ENCODE measurements at regions not wholly inside any gene's neighbourhood (a gene's known extent, or its start where the extent isn't known, plus 50 kb on each side); places are given as distances from the start of the nearest gene placed in this dataset.

DNA sequence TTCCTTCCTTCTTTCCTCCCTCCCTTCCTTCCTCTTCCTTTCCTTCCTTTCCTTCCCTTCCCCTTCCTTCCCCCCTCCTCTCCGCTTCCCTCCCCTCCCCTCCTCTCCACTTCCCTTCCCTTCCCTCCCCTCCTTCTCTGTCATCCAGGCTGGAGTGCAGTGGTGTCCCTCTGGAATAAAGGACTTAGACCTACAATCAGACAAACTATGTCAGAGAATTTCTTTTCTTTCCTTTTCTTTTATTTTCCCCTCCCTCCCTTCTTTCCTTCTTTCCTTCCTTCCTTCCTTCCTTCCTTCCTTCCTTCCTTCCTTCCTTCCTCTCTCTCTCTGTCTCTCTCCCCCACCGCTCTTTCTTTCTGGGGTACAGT, 242.2 kb downstream of the GATA3 start:
- Histone ChIP-seq H3K9me2 (ENCODE audit: insufficient read depth) (no peaks in the 10 kb centered on the region), H3K9me3 (ENCODE audit: low read depth) (no peaks in the 10 kb centered on the region), H3K9ac (no peak overlapping the region), H3K4me2 (ENCODE audit: unreplicated experiment) (no peak overlapping the region), H3K27me3 (replicated peaks; ENCODE audit: insufficient read depth) (no peaks in the 10 kb centered on the region), H3K27ac (no peak overlapping the region), H3K4me1 (ENCODE audit: insufficient read depth) (no peaks in the 10 kb centered on the region), H3K36me3 (ENCODE audit: low read depth) (no peaks in the 10 kb centered on the region), H3K4me3 (no peak overlapping the region), H4K20me1 (ENCODE audit: insufficient read depth) (no peaks in the 10 kb centered on the region), H3F3A (ENCODE audit: insufficient read depth) (no peaks in the 10 kb centered on the region), H3K79me2 (ENCODE audit: insufficient read depth) (no peaks in the 10 kb centered on the region), H2AFZ (no peak overlapping the region)
- no peak for DNase-seq
- TF ChIP-seq EZH2phosphoT487 (IDR thresholded peaks at IDR 0.05; ENCODE audit: insufficient read depth, low read depth) (no peak), EZH2 (IDR thresholded peaks at IDR 0.05; ENCODE audit: insufficient read depth, poor library complexity, severe bottlenecking) (no peak)
- 31 to 40% methylated on average over 1 to 2 of the region's 2 CpGs for WGBS, 2 experiments (ENCODE audit: low coverage in 1 of 2, low lambda C conversion rate in 2 of 2, missing lambda C conversion rate in 2 of 2)
- in situ Hi-C loops (cut with MboI): no loop called here

DNA sequence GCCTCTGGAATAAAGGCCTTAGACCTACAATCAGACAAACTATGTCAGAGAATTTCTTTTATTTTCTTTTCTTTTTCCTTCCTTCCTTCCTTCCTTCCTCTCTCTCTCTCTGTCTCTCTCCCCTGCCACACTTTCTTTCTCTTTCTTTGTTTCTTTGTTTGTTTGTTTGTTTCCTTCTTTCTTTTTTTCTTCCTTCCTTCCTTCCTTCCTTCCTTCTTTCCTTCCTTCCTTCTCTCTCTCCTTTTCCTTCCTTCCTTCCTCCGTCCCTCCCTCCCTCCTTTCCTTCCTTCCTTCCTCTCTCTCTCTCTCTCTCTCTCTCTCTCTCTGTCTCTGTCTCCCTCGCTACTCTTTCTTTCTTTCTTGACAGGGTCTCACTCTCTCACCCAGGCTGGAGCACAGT, 242.6 kb downstream of the GATA3 start:
- H3K4me3 ChIP-seq: no peak overlapping the region
- H3K36me3 ChIP-seq (ENCODE audit: low read depth): no peaks in the 10 kb centered on the region
- 8 to 63% methylated on average over 2 of the region's 2 CpGs for WGBS, 2 experiments (ENCODE audit: low coverage in 1 of 2, low lambda C conversion rate in 2 of 2, missing lambda C conversion rate in 2 of 2)
- no peaks in the 10 kb centered on the region for H3K79me2 ChIP-seq (ENCODE audit: insufficient read depth)
- no peak overlapping the region for H2AFZ ChIP-seq
- no peaks in the 10 kb centered on the region for H3K4me1 ChIP-seq (ENCODE audit: insufficient read depth)
- H4K20me1 ChIP-seq (ENCODE audit: insufficient read depth): no peaks in the 10 kb centered on the region
- no peak overlapping the region for H3K27ac ChIP-seq
- DNase-seq: no peak
- H3K9me2 ChIP-seq (ENCODE audit: insufficient read depth): no peaks in the 10 kb centered on the region
- no peaks in the 10 kb centered on the region for H3K9me3 ChIP-seq (ENCODE audit: low read depth)
- no peak for TF ChIP-seq EZH2 (IDR thresholded peaks at IDR 0.05; ENCODE audit: insufficient read depth, poor library complexity, severe bottlenecking)
- no peak for TF ChIP-seq EZH2phosphoT487 (IDR thresholded peaks at IDR 0.05; ENCODE audit: insufficient read depth, low read depth)
- H3F3A ChIP-seq (ENCODE audit: insufficient read depth): no peaks in the 10 kb centered on the region
- H3K27me3 ChIP-seq (replicated peaks; ENCODE audit: insufficient read depth): no peaks in the 10 kb centered on the region
- no peak overlapping the region for H3K4me2 ChIP-seq (ENCODE audit: unreplicated experiment)
- no peak overlapping the region for H3K9ac ChIP-seq
- in situ Hi-C loops (cut with MboI): no loop called here

DNA sequence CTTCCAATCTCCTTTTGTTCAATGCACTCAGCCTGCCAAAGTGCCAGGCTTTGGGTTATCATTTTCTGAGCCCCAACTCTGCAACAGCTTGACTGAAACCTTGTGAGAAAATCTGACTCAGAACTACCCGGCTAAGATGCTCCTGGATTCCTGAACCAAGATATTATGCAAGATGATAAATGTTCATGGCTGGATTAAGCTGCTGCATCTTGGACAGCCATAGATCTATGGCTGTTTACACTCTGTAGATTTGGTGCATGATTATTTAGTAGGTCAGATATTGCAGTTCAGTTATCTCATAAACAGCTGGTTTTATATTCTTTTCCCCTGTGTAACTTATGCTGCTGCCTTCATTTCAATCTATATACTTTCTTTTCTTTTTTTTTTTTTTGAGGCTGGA, 243.5 kb downstream of the GATA3 start:
- Histone ChIP-seq H2AFZ (no peak overlapping the region), H3K9me2 (ENCODE audit: insufficient read depth) (no peaks in the 10 kb centered on the region), H3K79me2 (ENCODE audit: insufficient read depth) (no peaks in the 10 kb centered on the region), H3K9me3 (ENCODE audit: low read depth) (no peaks in the 10 kb centered on the region), H3K4me2 (ENCODE audit: unreplicated experiment) (no peak overlapping the region), H3F3A (ENCODE audit: insufficient read depth) (no peaks in the 10 kb centered on the region), H3K4me3 (no peak overlapping the region), H3K36me3 (ENCODE audit: low read depth) (no peaks in the 10 kb centered on the region), H3K4me1 (ENCODE audit: insufficient read depth) (no peaks in the 10 kb centered on the region), H3K27me3 (replicated peaks; ENCODE audit: insufficient read depth) (no peaks in the 10 kb centered on the region), H3K9ac (no peak overlapping the region), H3K27ac (no peak overlapping the region), H4K20me1 (ENCODE audit: insufficient read depth) (no peaks in the 10 kb centered on the region)
- WGBS, 2 experiments (ENCODE audit: low coverage in 1 of 2, low lambda C conversion rate in 2 of 2, missing lambda C conversion rate in 2 of 2): 4 to 10% methylated on average over 1 of the region's 1 CpG
- no peak for DNase-seq
- in situ Hi-C loops (cut with MboI): no loop called here
- TF ChIP-seq EZH2phosphoT487 (IDR thresholded peaks at IDR 0.05; ENCODE audit: insufficient read depth, low read depth) (no peak), EZH2 (IDR thresholded peaks at IDR 0.05; ENCODE audit: insufficient read depth, poor library complexity, severe bottlenecking) (no peak)

DNA sequence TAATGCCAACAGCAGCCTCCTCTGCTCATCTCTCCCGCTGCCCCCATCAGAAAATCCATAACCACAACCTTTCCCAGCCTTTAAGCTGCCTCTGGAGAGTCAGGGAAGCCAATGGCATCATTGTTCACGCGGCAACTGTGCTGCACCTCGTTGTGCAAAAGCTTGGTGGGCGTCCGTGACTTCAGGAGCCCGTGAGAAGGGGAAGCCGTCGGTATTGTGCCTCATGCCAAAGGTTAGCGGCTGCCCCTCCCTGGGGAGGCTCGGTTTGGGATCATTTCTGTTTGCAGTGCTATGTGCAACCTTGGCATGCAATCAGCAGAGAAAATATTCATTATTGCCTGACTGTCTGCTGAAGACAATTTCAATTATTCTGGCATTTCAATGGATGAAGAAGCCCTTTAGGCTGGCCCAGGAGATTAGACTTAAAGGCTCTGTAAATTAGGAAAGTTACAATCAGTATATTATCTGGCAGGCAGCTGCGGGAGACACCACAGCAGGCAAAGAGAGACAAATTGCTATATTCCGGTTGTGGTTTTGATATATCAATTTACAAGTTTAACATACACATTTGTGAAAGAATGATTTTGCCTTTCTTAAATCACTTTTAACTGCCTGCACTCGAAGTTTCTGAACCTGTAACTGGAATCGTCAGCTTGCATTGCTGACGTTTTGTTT, 244.5 kb downstream of the GATA3 start:
- Histone ChIP-seq H3K4me2 (ENCODE audit: unreplicated experiment) (no peak overlapping the region), H3K36me3 (ENCODE audit: low read depth) (no peaks in the 10 kb centered on the region), H3K27me3 (replicated peaks; ENCODE audit: insufficient read depth) (no peaks in the 10 kb centered on the region), H3F3A (ENCODE audit: insufficient read depth) (no peaks in the 10 kb centered on the region), H3K9me2 (ENCODE audit: insufficient read depth) (no peaks in the 10 kb centered on the region), H3K4me1 (ENCODE audit: insufficient read depth) (no peaks in the 10 kb centered on the region), H3K4me3 (no peak overlapping the region), H3K9me3 (ENCODE audit: low read depth) (no peaks in the 10 kb centered on the region), H4K20me1 (ENCODE audit: insufficient read depth) (no peaks in the 10 kb centered on the region), H2AFZ (no peak overlapping the region), H3K27ac (no peak overlapping the region), H3K79me2 (ENCODE audit: insufficient read depth) (no peaks in the 10 kb centered on the region), H3K9ac (no peak overlapping the region)
- WGBS, 2 experiments (ENCODE audit: low coverage in 1 of 2, low lambda C conversion rate in 2 of 2, missing lambda C conversion rate in 2 of 2): 9% methylated on average over 16 of the region's 16 CpGs
- in situ Hi-C loops (cut with MboI): no loop called here
- no peak for TF ChIP-seq EZH2phosphoT487 (IDR thresholded peaks at IDR 0.05; ENCODE audit: insufficient read depth, low read depth)
- no peak for TF ChIP-seq EZH2 (IDR thresholded peaks at IDR 0.05; ENCODE audit: insufficient read depth, poor library complexity, severe bottlenecking)
- DNase-seq: no peak

DNA sequence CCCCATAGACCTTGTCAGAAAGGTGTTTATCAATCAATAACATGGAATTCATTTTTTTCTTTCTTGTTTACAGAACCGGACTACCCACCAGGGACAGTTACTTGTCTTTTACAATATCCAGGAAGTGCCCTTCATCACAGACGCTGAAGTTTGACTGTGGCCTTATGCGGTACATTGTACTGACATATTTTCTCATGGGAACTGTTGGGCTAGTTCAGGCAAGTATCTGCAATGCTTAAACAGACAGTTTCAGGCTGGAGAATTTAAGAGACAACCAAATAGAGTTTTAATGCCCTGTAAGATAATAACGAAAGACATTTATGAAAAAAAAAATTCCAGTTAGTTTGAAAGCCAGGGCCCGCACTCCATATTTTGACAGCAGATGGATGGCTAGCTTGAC, 246.4 kb downstream of the GATA3 start:
- H3F3A ChIP-seq (ENCODE audit: insufficient read depth): no peaks in the 10 kb centered on the region
- 43 to 52% methylated on average over 5 of the region's 5 CpGs for WGBS, 2 experiments (ENCODE audit: low coverage in 1 of 2, low lambda C conversion rate in 2 of 2, missing lambda C conversion rate in 2 of 2)
- no peak overlapping the region for H3K4me3 ChIP-seq
- no peaks in the 10 kb centered on the region for H3K4me1 ChIP-seq (ENCODE audit: insufficient read depth)
- H3K9me3 ChIP-seq (ENCODE audit: low read depth): no peaks in the 10 kb centered on the region
- no peaks in the 10 kb centered on the region for H3K79me2 ChIP-seq (ENCODE audit: insufficient read depth)
- H3K9me2 ChIP-seq (ENCODE audit: insufficient read depth): no peaks in the 10 kb centered on the region
- H3K9ac ChIP-seq: no peak overlapping the region
- no peaks in the 10 kb centered on the region for H4K20me1 ChIP-seq (ENCODE audit: insufficient read depth)
- in situ Hi-C loops (cut with MboI): no loop called here
- no peaks in the 10 kb centered on the region for H3K27me3 ChIP-seq (replicated peaks; ENCODE audit: insufficient read depth)
- DNase-seq: no peak
- H3K4me2 ChIP-seq (ENCODE audit: unreplicated experiment): no peak overlapping the region
- H3K27ac ChIP-seq: no peak overlapping the region
- no peak overlapping the region for H2AFZ ChIP-seq
- no peaks in the 10 kb centered on the region for H3K36me3 ChIP-seq (ENCODE audit: low read depth)
- TF ChIP-seq EZH2 (IDR thresholded peaks at IDR 0.05; ENCODE audit: insufficient read depth, poor library complexity, severe bottlenecking) (no peak), EZH2phosphoT487 (IDR thresholded peaks at IDR 0.05; ENCODE audit: insufficient read depth, low read depth) (no peak)
